Natural killer cell (primary cell): ENCODE measurements at regions not wholly inside any gene's neighbourhood (a gene's known extent, or its start where the extent isn't known, plus 50 kb on each side); places are given as distances from the start of the nearest gene placed in this dataset.

Source experiments
- ATAC-seq, 3 donors: fragments of 150-1000 bp in 2 of 3; fragments of 200-7000 bp in 1 of 3; cut with Tn5 transposase; 1 replicate in 1 of 3; 2 replicates in 2 of 3; pipeline ENCODE4 v1.10.0; 2021; ENCODE audit warnings: mild to moderate bottlenecking in 2 of 3, moderate library complexity in 2 of 3
- DNase-seq, 2 donors: peaks; one replicate each; pipeline versions ENCODE4 v3.0.0 to v3.0.0-alpha.2; 2013 to 2021; ENCODE audit warnings: mixed read lengths in 1 of 2
- H3K27ac ChIP-seq: one replicate; pipeline ENCODE4 v1.5.1; 2013; ENCODE audit warnings: mild to moderate bottlenecking, low read length
- H3K27me3 ChIP-seq: one replicate; pipeline ENCODE4 v1.6.1; 2013; ENCODE audit warnings: low read length; ENCODE audit not compliant: control insufficient read depth, insufficient read depth
- H3K36me3 ChIP-seq: one replicate; pipeline ENCODE4 v1.6.1; 2013; ENCODE audit warnings: low read length; ENCODE audit not compliant: control insufficient read depth, insufficient read depth
- H3K4me1 ChIP-seq: one replicate; pipeline ENCODE4 v1.6.1; 2013; ENCODE audit warnings: low read length; ENCODE audit not compliant: control insufficient read depth, insufficient read depth
- H3K4me3 ChIP-seq: one replicate; pipeline ENCODE4 v1.5.1; 2013; ENCODE audit warnings: low read length
- H3K9me3 ChIP-seq: one replicate; pipeline ENCODE4 v1.6.1; 2013; ENCODE audit warnings: low read length; ENCODE audit not compliant: control insufficient read depth, insufficient read depth
- H3K27ac Mint-ChIP-seq, 2 donors: one replicate each; pipeline ENCODE4 v1.8.0; 2022; ENCODE audit warnings: mild to moderate bottlenecking in 2 of 2, mixed read lengths in 2 of 2, moderate library complexity in 1 of 2
- H3K27me3 Mint-ChIP-seq, 2 donors: one replicate each; pipeline ENCODE4 v1.8.0; 2022; ENCODE audit warnings: low read depth in 2 of 2, mixed read lengths in 2 of 2
- H3K36me3 Mint-ChIP-seq: one replicate; pipeline ENCODE4 v1.8.0; 2022; ENCODE audit warnings: mixed read lengths
- H3K4me1 Mint-ChIP-seq, 2 donors: one replicate each; pipeline ENCODE4 v1.8.0; 2022; ENCODE audit warnings: mixed read lengths in 2 of 2
- H3K4me3 Mint-ChIP-seq: one replicate; pipeline ENCODE4 v1.8.0; 2022; ENCODE audit warnings: mild to moderate bottlenecking, moderate library complexity, mixed read lengths
- H3K9me3 Mint-ChIP-seq, 2 donors: one replicate each; pipeline ENCODE4 v1.8.0; 2022; ENCODE audit warnings: mixed read lengths in 2 of 2
- CTCF ChIP-seq: fragments of 200-600 bp; IDR thresholded peaks from one replicate; pipeline ENCODE4 v1.8.0; 2022; ENCODE audit warnings: antibody characterized with exemption
- WGBS: methylation state at CpG from one replicate; pipeline ENCODE4 v1.1.7; 2013; ENCODE audit warnings: missing lambda C conversion rate; ENCODE audit not compliant: insufficient coverage; 5-methylcytosine and 5-hydroxymethylcytosine counted together
- intact Hi-C: fragments of 100-400 bp; cut with micrococcal nuclease; formaldehyde crosslinking; loops from one replicate; pipeline ENCODE4 v1.14.2; 2022

- no peaks in the 10 kb centered on the region for H3K9me3 Mint-ChIP-seq
- Histone ChIP-seq H3K27ac (no peak overlapping the region), H3K9me3 (no peaks in the 10 kb centered on the region), H3K4me1 (no peaks in the 10 kb centered on the region), H3K4me3 (no peak overlapping the region), H3K36me3 (no peaks in the 10 kb centered on the region), H3K27me3 (no peaks in the 10 kb centered on the region)
- no peak for DNase-seq
- no peak overlapping the region for H3K4me3 Mint-ChIP-seq
- no peak for TF ChIP-seq CTCF
- no peak for ATAC-seq
- H3K27me3 Mint-ChIP-seq: peaks cover 0 to 6% of the 10 kb centered on the region in 2 donors
- WGBS: 83% methylated on average over 33 of the region's 33 CpGs
- H3K27ac Mint-ChIP-seq: no peak overlapping the region
- H3K36me3 Mint-ChIP-seq: no peaks in the 10 kb centered on the region
- no peaks in the 10 kb centered on the region for H3K4me1 Mint-ChIP-seq
- intact Hi-C loops: no loop called here
Measured at GRCh38 chr7:1345796-1346755, 113.2 kb downstream of the MICALL2 start.

- no peaks in the 10 kb centered on the region for H3K9me3 Mint-ChIP-seq
- no peak overlapping the region for H3K4me3 ChIP-seq
- DNase-seq (no peak), ATAC-seq (no peak)
- H3K36me3 ChIP-seq: no peaks in the 10 kb centered on the region
- no peaks in the 10 kb centered on the region for H3K9me3 ChIP-seq
- no peaks in the 10 kb centered on the region for H3K4me1 ChIP-seq
- H3K4me1 Mint-ChIP-seq: no peaks in the 10 kb centered on the region
- H3K36me3 Mint-ChIP-seq: no peaks in the 10 kb centered on the region
- WGBS: 85% methylated on average over 11 of the region's 12 CpGs
- no peak overlapping the region for H3K4me3 Mint-ChIP-seq
- H3K27ac Mint-ChIP-seq: no peak overlapping the region
- H3K27me3 ChIP-seq: no peaks in the 10 kb centered on the region
- peaks cover 0 to 6% of the 10 kb centered on the region in 2 donors for H3K27me3 Mint-ChIP-seq
- intact Hi-C loops: no loop called here
- no peak overlapping the region for H3K27ac ChIP-seq
- no peak for TF ChIP-seq CTCF
Measured at GRCh38 chr7:1346851-1347250, 112.4 kb downstream of the MICALL2 start.

GRCh38 chr7:1348096-1348822 is 111.0 kb downstream of the MICALL2 start:
- no peaks in the 10 kb centered on the region for H3K9me3 ChIP-seq
- Mint-ChIP-seq H3K27ac (no peak overlapping the region), H3K9me3 (no peaks in the 10 kb centered on the region), H3K27me3 (peaks cover 0 to 6% of the 10 kb centered on the region in 2 donors), H3K4me1 (no peaks in the 10 kb centered on the region), H3K36me3 (no peaks in the 10 kb centered on the region), H3K4me3 (no peak overlapping the region)
- no peak overlapping the region for H3K27ac ChIP-seq
- ATAC-seq: no peak
- no peak overlapping the region for H3K4me3 ChIP-seq
- no peaks in the 10 kb centered on the region for H3K4me1 ChIP-seq
- no peaks in the 10 kb centered on the region for H3K27me3 ChIP-seq
- DNase-seq: no peak
- no peak for TF ChIP-seq CTCF
- WGBS: 62% methylated on average over 28 of the region's 28 CpGs
- intact Hi-C loops: no loop called here
- no peaks in the 10 kb centered on the region for H3K36me3 ChIP-seq
